Glomerular visceral epithelial cell (primary cell): ENCODE measurements at regions not wholly inside any gene's neighbourhood (a gene's known extent, or its start where the extent isn't known, plus 50 kb on each side); places are given as distances from the start of the nearest gene placed in this dataset.
"Not testable (repeated sequence)": the region's sequence is repeated elsewhere in the genome, so short reads cannot be mapped to it uniquely, and the experiment has no call there.

Source experiments
- DNase-seq: peaks from one replicate; pipeline ENCODE4 v3.0.0-alpha.2; 2016; ENCODE audit errors: extremely low spot score

GRCh38 chr6:26234421-26235301 is 130.3 kb upstream of the BTN3A2 start:
- DNase-seq = peak; percentile 59

GRCh38 chr6:26235302-26235670 is 129.7 kb upstream of the BTN3A2 start:
- DNase-seq = no peak

GRCh38 chr6:26239415-26239814 is 125.6 kb upstream of the BTN3A2 start:
- DNase-seq = not testable (repeated sequence)

- DNase-seq = no peak
Observed at GRCh38 chr6:26240157-26241032, 124.6 kb upstream of the BTN3A2 start.

- no peak for DNase-seq
Observed at GRCh38 chr6:26241033-26241895, 123.7 kb upstream of the BTN3A2 start.

GRCh38 chr6:26243132-26243531 is 121.9 kb upstream of the BTN3A2 start:
- DNase-seq = no peak

GRCh38 chr6:26243752-26244151 is 121.2 kb upstream of the BTN3A2 start:
- no peak for DNase-seq

- no peak for DNase-seq
Observed at GRCh38 chr6:26246058-26246457, 118.9 kb upstream of the BTN3A2 start.

GRCh38 chr6:26246553-26246952 is 118.4 kb upstream of the BTN3A2 start:
- no peak for DNase-seq

- no peak for DNase-seq
Observed at GRCh38 chr6:26249707-26249956, 115.4 kb upstream of the BTN3A2 start.

- no peak for DNase-seq
Observed at GRCh38 chr6:26249957-26250697, 114.9 kb upstream of the BTN3A2 start.

GRCh38 chr6:26250698-26251044 is 114.3 kb upstream of the BTN3A2 start:
- DNase-seq = no peak

- DNase-seq = peak; percentile 63
Observed at GRCh38 chr6:26251354-26252076, 113.5 kb upstream of the BTN3A2 start.

- no peak for DNase-seq
Observed at GRCh38 chr6:26252077-26252472, 112.9 kb upstream of the BTN3A2 start.

GRCh38 chr6:26254724-26255123 is 110.3 kb upstream of the BTN3A2 start:
- DNase-seq = no peak

- no peak for DNase-seq
Observed at GRCh38 chr6:26257272-26257671, 107.7 kb upstream of the BTN3A2 start.

GRCh38 chr6:26258212-26258977 is 106.6 kb upstream of the BTN3A2 start:
- DNase-seq = no peak

- DNase-seq = no peak
Observed at GRCh38 chr6:26260110-26260637, 104.8 kb upstream of the BTN3A2 start.

GRCh38 chr6:26260725-26261490 is 104.1 kb upstream of the BTN3A2 start:
- DNase-seq = no peak
